ENCODE measurements at regions not wholly inside any gene's neighbourhood (a gene's known extent, or its start where the extent isn't known, plus 50 kb on each side); places are given as distances from the start of the nearest gene placed in this dataset.

DNA sequence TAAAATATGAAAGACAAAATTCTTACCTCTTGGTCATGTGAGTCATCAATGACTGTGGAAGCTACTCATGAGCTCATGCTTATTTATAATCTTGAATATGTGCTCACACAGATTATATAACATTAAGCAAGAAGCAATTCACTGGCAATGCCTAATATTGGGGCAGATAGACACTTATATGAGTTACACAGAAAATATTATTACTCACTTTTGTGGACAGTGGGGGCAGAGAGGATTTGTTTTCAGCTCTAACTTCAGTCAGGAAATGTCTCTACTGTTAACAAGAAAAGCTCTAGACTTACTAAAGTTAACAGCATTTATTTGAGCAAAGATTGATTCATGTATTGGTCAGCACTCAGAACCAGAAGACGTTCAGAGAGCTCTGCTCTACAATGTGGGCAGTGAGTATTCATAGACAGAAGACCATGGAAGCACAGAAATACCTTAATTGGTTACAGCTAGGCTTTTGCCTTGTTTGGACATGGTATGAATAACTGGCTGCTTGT, 85.8 kb upstream of the AHI1 start:
- peaks cover 18% of the 10 kb centered on the region for H3K4me1 Mint-ChIP-seq (ENCODE audit: low read depth)
- no peaks in the 10 kb centered on the region for H3K27me3 Mint-ChIP-seq
- intact Hi-C loops (cut with micrococcal nuclease): no loop called here
- H3K27ac Mint-ChIP-seq: no peak overlapping the region
- POLR2A ChIA-PET: no interaction called here
- no peak for DNase-seq
- CTCF ChIA-PET: interaction anchor here (0.7 kb wide), 1 partner anchor 323 kb away, joined by 3 read pairs; no protein-coding TSS in a partner anchor
- peaks cover 3% of the 10 kb centered on the region for H3K9me3 Mint-ChIP-seq
- no peak overlapping the region for H3K4me3 Mint-ChIP-seq
- no peaks in the 10 kb centered on the region for H3K36me3 Mint-ChIP-seq

DNA sequence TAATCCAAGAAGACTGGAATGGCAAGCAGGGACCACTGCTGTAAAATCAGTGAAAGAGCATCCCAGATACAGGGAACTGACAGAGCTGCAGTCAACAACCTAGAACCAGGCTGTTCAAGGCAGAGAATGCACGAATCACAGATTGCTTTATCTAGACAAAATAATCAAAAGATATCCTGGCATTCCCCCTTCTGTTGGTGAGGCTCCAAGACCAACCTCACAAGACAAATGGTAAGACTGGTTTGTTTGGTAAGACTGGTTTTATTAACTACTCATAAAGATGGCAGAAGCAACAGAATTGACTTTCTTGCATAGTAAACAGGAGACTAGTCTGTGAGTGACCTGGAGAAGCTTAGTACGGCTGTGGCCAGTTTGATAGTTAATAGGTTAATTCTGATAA, 88.8 kb upstream of the AHI1 start:
- H3K36me3 Mint-ChIP-seq: no peaks in the 10 kb centered on the region
- H3K27ac Mint-ChIP-seq: no peak overlapping the region
- intact Hi-C loops (cut with micrococcal nuclease): no loop called here
- peaks cover 6% of the 10 kb centered on the region for H3K9me3 Mint-ChIP-seq
- no peak overlapping the region for H3K4me3 Mint-ChIP-seq
- peaks cover 18% of the 10 kb centered on the region for H3K4me1 Mint-ChIP-seq (ENCODE audit: low read depth)
- ChIA-PET POLR2A (interaction anchor here (1.2 kb wide), 1 partner anchor 38 kb away, joined by 5 read pairs; no protein-coding TSS in a partner anchor), CTCF (interaction anchor here (0.5 kb wide), 1 partner anchor 291 kb away, joined by 3 read pairs; no protein-coding TSS in a partner anchor)
- H3K27me3 Mint-ChIP-seq: no peaks in the 10 kb centered on the region
- no peak for DNase-seq

DNA sequence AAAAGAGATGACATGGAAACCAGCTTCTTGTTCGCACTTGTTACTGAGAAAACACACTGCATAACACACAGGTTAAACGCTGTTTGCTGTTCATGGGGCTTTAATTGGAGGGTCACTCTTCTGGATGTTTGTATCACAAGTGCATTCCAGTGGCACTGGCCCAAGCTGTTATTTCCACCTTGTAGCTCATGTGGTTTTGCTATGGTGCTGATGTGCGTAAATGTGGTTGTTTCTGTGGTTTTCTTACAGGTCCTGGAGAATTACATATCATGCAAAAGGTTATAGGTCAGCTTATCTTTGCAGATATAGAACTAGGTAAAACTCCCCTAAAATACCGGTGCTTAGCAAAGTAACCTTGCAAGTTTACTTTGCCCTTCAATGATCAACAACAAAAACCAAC, 89.3 kb upstream of the AHI1 start:
- CTCF ChIA-PET: interaction anchor here (0.5 kb wide), 1 partner anchor 291 kb away, joined by 3 read pairs; no protein-coding TSS in a partner anchor
- H3K27ac Mint-ChIP-seq: no peak overlapping the region
- H3K27me3 Mint-ChIP-seq: no peaks in the 10 kb centered on the region
- no peaks in the 10 kb centered on the region for H3K36me3 Mint-ChIP-seq
- peaks cover 18% of the 10 kb centered on the region for H3K4me1 Mint-ChIP-seq (ENCODE audit: low read depth)
- no peak overlapping the region for H3K4me3 Mint-ChIP-seq
- POLR2A ChIA-PET: interaction anchor here (1.2 kb wide), 1 partner anchor 38 kb away, joined by 5 read pairs; no protein-coding TSS in a partner anchor
- peak; percentile 32 for DNase-seq
- peaks cover 6% of the 10 kb centered on the region for H3K9me3 Mint-ChIP-seq
- intact Hi-C loops (cut with micrococcal nuclease): no loop called here

DNA sequence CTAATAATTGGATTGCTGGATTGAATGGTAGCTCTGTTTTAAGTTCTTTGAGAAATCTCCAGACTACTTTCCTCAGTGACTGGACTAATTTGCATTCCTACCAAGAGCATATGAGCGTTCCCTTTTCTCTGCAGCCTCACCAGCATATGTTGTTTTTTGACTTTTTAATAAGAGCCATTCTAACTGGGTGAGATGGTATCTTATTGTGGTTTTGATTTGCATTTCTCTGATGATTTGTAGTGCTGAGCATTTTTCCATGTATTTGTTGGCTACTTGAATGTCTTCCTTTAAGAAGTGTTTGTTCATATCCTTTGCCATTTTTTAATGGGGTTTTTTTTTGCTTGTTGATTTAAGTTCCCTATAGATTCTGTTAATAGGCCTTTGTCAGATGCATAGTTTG, 94.7 kb upstream of the AHI1 start:
- Mint-ChIP-seq H3K4me1 (ENCODE audit: low read depth) (peaks cover 3% of the 10 kb centered on the region), H3K27me3 (peaks cover 5% of the 10 kb centered on the region), H3K9me3 (peaks cover 6% of the 10 kb centered on the region), H3K27ac (no peak overlapping the region), H3K36me3 (no peaks in the 10 kb centered on the region), H3K4me3 (no peak overlapping the region)
- intact Hi-C loops (cut with micrococcal nuclease): no loop called here
- DNase-seq: no peak
- CTCF ChIA-PET: no interaction called here
- POLR2A ChIA-PET: no interaction called here

DNA sequence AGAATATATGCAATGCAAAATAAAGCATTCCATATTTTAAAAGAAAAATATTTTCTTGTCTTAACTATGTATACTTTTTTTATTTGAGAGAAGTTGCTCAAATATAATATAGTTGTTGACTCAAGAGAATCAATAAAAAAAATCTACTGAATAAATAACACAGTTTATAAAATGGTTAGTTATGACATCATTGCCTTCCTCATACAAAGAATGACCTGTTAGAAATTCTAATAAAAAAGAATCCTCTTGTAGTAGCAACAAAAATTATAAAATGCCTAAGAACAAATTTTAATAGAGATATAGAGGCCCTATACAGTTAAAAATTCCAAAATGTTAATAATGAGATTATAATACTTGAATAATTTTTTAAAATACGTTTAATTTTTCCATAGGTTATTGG, 96.5 kb upstream of the AHI1 start:
- Mint-ChIP-seq H3K27ac (no peak overlapping the region), H3K4me3 (no peak overlapping the region), H3K4me1 (ENCODE audit: low read depth) (peaks cover 2% of the 10 kb centered on the region), H3K27me3 (peaks cover 5% of the 10 kb centered on the region), H3K36me3 (no peaks in the 10 kb centered on the region), H3K9me3 (no peaks in the 10 kb centered on the region)
- CTCF ChIA-PET: no interaction called here
- POLR2A ChIA-PET: no interaction called here
- no peak for DNase-seq
- intact Hi-C loops (cut with micrococcal nuclease): no loop called here

DNA sequence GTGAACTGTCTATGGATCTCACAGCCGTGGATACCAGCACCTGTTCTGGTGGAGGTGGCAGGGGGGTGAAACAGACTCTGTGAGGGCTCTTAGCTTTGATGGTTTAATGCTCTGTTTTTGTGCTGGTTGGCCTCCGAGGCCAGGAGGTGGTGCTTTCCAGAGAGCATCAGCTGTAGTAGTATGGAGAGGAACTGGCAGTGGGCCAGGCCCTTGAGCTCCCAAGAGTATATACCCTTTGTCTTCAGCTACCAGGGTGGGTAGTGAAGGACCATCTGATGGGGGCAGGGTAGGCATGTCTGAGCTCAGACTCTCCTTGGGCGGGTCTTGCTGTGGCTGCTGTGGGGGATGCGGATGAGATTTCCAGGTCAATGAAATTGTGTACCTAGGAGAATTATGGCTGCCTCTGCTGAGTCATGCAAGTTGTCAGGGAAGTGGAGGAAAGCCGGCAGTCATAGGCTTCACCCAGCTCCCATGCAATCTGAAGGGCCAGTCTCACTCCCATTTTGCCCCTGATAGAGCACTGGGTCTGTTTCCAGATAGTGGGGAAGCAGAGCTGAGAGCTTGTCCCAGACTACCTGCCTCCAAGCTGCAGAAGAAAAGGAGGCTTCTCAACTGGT, 102.7 kb upstream of the AHI1 start:
- Mint-ChIP-seq H3K4me3 (no peak overlapping the region), H3K27ac (no peak overlapping the region), H3K4me1 (ENCODE audit: low read depth) (peaks cover 2% of the 10 kb centered on the region), H3K27me3 (peaks cover 5% of the 10 kb centered on the region), H3K36me3 (no peaks in the 10 kb centered on the region), H3K9me3 (peaks cover 4% of the 10 kb centered on the region)
- ChIA-PET CTCF (no interaction called here), POLR2A (no interaction called here)
- intact Hi-C loops (cut with micrococcal nuclease): no loop called here
- no peak for DNase-seq

DNA sequence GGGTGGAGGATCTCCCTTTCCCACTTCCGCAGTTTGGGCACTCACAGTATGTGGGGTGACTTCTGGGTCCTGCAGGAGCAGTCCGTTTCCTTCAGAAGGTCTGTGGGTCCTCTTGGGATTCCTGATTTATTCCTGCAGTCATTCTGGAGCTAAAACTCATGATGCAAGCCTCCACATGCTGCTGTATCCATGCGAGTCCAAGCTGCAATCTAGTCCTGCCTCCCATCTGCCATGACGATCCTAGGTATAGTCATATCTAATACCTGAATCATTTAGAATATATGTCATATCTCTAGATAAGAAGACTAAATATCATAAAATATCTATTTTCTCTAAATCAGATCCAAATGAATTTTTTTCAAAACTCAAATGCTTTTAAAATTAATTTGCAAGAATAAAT, 103.4 kb upstream of the AHI1 start:
- Mint-ChIP-seq H3K27me3 (peaks cover 3% of the 10 kb centered on the region), H3K4me1 (ENCODE audit: low read depth) (peaks cover 2% of the 10 kb centered on the region), H3K36me3 (no peaks in the 10 kb centered on the region), H3K9me3 (peaks cover 4% of the 10 kb centered on the region), H3K4me3 (no peak overlapping the region), H3K27ac (no peak overlapping the region)
- ChIA-PET POLR2A (no interaction called here), CTCF (no interaction called here)
- no peak for DNase-seq
- intact Hi-C loops (cut with micrococcal nuclease): no loop called here

DNA sequence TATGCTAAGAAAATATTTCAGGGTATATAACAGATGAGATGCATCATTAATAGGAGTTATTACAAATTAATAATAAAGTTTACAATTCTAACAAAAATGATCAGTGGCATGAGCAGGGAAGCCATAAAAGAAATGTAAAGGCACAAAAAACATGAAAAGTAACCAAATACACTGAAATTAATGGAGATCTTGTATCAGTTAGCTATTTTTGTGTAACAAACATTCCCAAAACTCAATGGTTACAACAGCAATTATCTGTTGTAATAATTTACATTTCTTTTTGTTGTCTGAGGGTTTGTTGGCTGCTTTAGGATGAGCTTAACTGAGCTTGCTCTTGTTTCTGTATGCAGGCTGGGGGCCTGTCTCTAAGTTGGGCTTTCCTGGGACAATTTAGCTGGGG, 104.3 kb upstream of the AHI1 start:
- no peak overlapping the region for H3K27ac Mint-ChIP-seq
- peaks cover 5% of the 10 kb centered on the region for H3K4me1 Mint-ChIP-seq (ENCODE audit: low read depth)
- CTCF ChIA-PET: interaction anchor here (0.6 kb wide), 1 partner anchor 67 kb away, joined by 3 read pairs; no protein-coding TSS in a partner anchor
- intact Hi-C loops (cut with micrococcal nuclease): no loop called here
- POLR2A ChIA-PET: no interaction called here
- no peaks in the 10 kb centered on the region for H3K36me3 Mint-ChIP-seq
- DNase-seq: no peak
- H3K27me3 Mint-ChIP-seq: no peaks in the 10 kb centered on the region
- H3K9me3 Mint-ChIP-seq: peaks cover 4% of the 10 kb centered on the region
- no peak overlapping the region for H3K4me3 Mint-ChIP-seq

DNA sequence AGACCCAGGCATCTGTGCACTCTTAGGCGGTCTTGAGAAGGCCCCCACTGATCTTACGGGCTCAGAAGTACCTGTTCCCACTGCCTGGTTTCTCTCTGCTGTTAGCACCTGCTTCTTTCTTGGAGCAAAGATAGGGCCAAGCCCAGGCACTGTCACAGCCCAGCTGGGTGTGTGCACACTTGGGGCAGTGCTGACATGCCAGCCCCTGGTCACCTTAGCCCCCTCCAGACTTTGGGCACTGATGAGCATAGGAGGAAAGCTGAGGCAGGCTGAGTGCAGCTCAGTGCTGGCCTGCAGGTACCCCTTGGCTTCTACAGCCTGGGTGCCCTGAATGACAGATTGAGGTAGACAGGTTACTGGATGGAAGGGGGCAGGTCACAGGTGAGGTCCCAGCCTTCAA, 105.7 kb upstream of the AHI1 start:
- CTCF ChIA-PET: no interaction called here
- intact Hi-C loops (cut with micrococcal nuclease): no loop called here
- H3K36me3 Mint-ChIP-seq: no peaks in the 10 kb centered on the region
- no peak overlapping the region for H3K27ac Mint-ChIP-seq
- POLR2A ChIA-PET: no interaction called here
- peaks cover 4% of the 10 kb centered on the region for H3K9me3 Mint-ChIP-seq
- H3K27me3 Mint-ChIP-seq: no peaks in the 10 kb centered on the region
- H3K4me1 Mint-ChIP-seq (ENCODE audit: low read depth): peaks cover 7% of the 10 kb centered on the region
- H3K4me3 Mint-ChIP-seq: no peak overlapping the region
- DNase-seq: no peak

DNA sequence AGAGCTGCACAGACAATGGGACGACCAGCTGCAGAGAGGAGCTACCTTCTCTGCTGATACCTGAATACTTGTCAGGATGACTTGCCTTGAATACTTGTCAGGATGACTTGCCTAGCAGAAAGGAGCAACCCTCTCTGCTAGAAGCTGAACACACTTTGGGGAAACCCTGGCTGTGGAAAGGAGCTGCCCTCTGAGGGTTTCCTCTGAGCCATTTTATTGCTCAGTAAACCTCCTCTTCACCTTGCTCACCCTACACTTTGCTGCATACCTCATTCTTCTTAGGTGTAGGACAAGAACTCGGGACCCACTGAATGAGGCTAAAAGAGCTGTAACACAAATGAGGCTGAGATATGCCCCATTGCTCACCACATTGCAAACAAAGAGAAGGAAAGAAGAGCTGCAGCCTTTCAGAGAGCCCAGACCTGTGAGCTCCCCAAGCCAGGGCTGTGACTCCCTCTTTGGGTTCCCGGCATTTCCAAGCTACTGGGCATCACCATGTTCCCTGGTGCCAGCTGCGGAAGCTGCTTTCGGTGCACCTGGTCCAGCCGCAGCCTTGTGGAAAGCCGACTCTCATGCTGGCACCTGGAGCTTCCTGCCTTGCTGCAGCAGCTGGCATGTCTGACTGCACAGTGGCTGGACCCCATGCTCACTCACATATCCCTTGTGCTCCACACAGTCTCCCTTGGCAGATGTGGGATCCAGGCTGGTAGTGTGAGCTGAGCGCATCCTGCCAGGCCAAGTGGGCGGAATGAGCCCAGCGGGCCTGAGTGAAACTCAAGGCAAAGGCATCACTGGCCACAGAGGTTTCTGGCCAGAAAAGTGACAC, 106.7 kb upstream of the AHI1 start:
- intact Hi-C loops (cut with micrococcal nuclease): no loop called here
- POLR2A ChIA-PET: no interaction called here
- no peak overlapping the region for H3K27ac Mint-ChIP-seq
- H3K4me1 Mint-ChIP-seq (ENCODE audit: low read depth): peaks cover 7% of the 10 kb centered on the region
- no peak for DNase-seq
- peaks cover 4% of the 10 kb centered on the region for H3K9me3 Mint-ChIP-seq
- H3K27me3 Mint-ChIP-seq: no peaks in the 10 kb centered on the region
- H3K4me3 Mint-ChIP-seq: no peak overlapping the region
- H3K36me3 Mint-ChIP-seq: no peaks in the 10 kb centered on the region
- CTCF ChIA-PET: no interaction called here

DNA sequence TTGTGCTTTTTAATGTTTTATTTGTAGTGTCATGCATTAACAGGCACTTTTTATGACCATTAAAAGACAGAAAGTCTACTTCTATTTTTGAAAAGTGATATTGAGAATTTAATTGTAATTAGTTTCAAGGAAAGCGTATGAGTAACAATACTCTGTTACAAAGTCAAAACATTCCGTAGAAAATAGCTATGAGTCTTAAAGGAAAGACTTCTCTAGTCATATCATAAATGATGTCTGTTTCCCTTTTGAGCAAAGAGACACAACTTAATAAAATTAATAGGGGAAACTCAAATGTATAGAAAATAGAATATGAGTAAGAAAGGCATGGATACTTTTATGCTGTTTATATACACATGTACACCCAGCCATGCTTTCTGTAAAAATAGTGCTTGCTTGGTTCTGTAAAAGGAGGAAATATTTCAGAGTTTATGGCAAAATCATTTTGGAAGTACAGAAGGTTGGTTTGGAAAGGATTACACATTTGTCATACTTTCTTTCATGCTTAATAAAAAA, 107.8 kb upstream of the AHI1 start:
- ChIA-PET CTCF (no interaction called here), POLR2A (interaction anchor here (1.3 kb wide), 1 partner anchor 68 kb away, joined by 3 read pairs; no protein-coding TSS in a partner anchor)
- H3K4me3 Mint-ChIP-seq: no peak overlapping the region
- DNase-seq: no peak
- H3K27me3 Mint-ChIP-seq: no peaks in the 10 kb centered on the region
- H3K9me3 Mint-ChIP-seq: no peaks in the 10 kb centered on the region
- H3K4me1 Mint-ChIP-seq (ENCODE audit: low read depth): peaks cover 7% of the 10 kb centered on the region
- intact Hi-C loops (cut with micrococcal nuclease): no loop called here
- no peak overlapping the region for H3K27ac Mint-ChIP-seq
- H3K36me3 Mint-ChIP-seq: no peaks in the 10 kb centered on the region

DNA sequence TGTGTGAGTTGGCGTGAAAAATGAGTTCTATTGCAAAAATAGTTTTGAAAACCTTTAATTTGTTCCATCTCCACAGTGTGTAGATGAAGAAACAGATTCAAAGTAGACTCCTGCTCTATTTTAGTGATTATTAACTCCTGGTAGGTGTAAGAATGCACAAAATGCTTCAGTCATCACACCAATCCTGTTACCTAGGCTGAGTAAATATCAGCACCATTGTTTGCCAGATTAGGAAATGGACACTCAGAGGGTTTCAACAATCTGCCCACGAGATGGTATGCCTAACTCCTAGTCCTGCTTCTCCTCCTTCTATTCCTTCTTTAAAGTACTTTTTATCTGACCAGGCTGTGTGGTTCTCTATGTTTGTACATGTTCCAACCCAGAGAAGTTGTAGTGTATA, 108.9 kb upstream of the AHI1 start:
- H3K27me3 Mint-ChIP-seq: no peaks in the 10 kb centered on the region
- intact Hi-C loops (cut with micrococcal nuclease): no loop called here
- ChIA-PET CTCF (no interaction called here), POLR2A (no interaction called here)
- H3K27ac Mint-ChIP-seq: no peak overlapping the region
- no peaks in the 10 kb centered on the region for H3K9me3 Mint-ChIP-seq
- no peaks in the 10 kb centered on the region for H3K36me3 Mint-ChIP-seq
- H3K4me1 Mint-ChIP-seq (ENCODE audit: low read depth): peaks cover 7% of the 10 kb centered on the region
- DNase-seq: no peak
- no peak overlapping the region for H3K4me3 Mint-ChIP-seq

Measured in activated CD4-positive, alpha-beta memory T cell treated with anti-CD3 and anti-CD28 coated beads for 36 hours (primary cell).